ENCODE measurements at regions not wholly inside any gene's neighbourhood (a gene's known extent, or its start where the extent isn't known, plus 50 kb on each side); places are given as distances from the start of the nearest gene placed in this dataset.

DNA sequence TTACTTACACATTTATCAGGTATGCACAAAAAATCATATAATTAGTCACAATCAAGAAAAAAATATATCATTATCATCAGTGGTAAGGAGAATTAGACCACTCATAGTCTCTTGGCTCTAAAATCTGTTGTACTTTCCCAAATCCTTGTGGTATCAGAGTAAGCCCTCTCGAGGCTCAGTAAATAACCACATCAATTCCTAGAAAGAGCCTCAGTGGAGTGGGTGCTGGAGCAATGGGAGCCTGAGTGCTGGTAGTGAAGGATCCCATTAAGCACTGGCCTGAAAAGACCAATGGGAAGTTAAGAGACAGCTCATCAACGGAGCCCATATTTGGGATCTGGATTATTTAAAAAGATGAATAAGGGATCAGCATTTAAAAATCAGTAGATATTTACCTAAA is 130.3 kb upstream of the EFNA5 start:
- DNase-seq (ENCODE audit: low read depth, low spot score): no peak
- TF ChIP-seq, protein P1, sequence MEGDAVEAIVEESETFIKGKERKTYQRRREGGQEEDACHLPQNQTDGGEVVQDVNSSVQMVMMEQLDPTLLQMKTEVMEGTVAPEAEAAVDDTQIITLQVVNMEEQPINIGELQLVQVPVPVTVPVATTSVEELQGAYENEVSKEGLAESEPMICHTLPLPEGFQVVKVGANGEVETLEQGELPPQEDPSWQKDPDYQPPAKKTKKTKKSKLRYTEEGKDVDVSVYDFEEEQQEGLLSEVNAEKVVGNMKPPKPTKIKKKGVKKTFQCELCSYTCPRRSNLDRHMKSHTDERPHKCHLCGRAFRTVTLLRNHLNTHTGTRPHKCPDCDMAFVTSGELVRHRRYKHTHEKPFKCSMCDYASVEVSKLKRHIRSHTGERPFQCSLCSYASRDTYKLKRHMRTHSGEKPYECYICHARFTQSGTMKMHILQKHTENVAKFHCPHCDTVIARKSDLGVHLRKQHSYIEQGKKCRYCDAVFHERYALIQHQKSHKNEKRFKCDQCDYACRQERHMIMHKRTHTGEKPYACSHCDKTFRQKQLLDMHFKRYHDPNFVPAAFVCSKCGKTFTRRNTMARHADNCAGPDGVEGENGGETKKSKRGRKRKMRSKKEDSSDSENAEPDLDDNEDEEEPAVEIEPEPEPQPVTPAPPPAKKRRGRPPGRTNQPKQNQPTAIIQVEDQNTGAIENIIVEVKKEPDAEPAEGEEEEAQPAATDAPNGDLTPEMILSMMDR (IDR thresholded peaks at IDR 0.05; ENCODE audit: low read depth, low read length): no peak
- in situ Hi-C loops (cut with HindIII; ENCODE audit: low sequenced_read_pairs): no loop called here
- no peak overlapping the region for H3K4me3 ChIP-seq (ENCODE audit: low read depth, low read length)

DNA sequence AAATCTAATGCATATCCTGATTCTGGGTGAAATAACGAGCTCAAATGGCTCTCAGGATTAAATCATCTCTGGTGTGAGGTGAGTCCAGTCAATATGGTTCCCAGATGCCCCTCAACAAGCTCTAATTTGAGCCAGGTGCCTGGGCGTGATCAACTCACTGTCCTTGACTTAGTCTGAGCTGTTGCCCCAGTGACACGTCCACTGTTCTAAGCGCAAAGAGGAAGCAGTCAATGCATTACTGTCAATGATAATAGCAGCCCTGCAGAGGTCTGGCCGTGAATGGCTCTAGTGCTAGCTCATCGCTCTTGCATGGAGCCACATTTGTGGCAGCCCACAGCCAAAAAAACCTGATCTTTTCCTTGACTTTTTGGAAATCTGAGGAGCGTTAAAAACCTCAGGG is 128.6 kb upstream of the EFNA5 start:
- H3K4me3 ChIP-seq (ENCODE audit: low read depth, low read length): no peak overlapping the region
- TF ChIP-seq, protein P1 (IDR thresholded peaks at IDR 0.05; ENCODE audit: low read depth, low read length): no peak
- in situ Hi-C loops (cut with HindIII; ENCODE audit: low sequenced_read_pairs): no loop called here
- no peak for DNase-seq (ENCODE audit: low read depth, low spot score)

- TF ChIP-seq, protein P1 (IDR thresholded peaks at IDR 0.05; ENCODE audit: low read depth, low read length): peak; percentile 11
- DNase-seq (ENCODE audit: low read depth, low spot score): no peak
- in situ Hi-C loops (cut with HindIII; ENCODE audit: low sequenced_read_pairs): no loop called here
- no peak overlapping the region for H3K4me3 ChIP-seq (ENCODE audit: low read depth, low read length)
These were observed 126.1 kb upstream of the EFNA5 start for GRCh38 chr5:107796797-107797196.

GRCh38 chr5:107794741-107795140 is 124.0 kb upstream of the EFNA5 start:
- in situ Hi-C loops (cut with HindIII; ENCODE audit: low sequenced_read_pairs): no loop called here
- TF ChIP-seq, protein P1 (IDR thresholded peaks at IDR 0.05; ENCODE audit: low read depth, low read length): no peak
- no peak for DNase-seq (ENCODE audit: low read depth, low spot score)
- no peak overlapping the region for H3K4me3 ChIP-seq (ENCODE audit: low read depth, low read length)

DNA sequence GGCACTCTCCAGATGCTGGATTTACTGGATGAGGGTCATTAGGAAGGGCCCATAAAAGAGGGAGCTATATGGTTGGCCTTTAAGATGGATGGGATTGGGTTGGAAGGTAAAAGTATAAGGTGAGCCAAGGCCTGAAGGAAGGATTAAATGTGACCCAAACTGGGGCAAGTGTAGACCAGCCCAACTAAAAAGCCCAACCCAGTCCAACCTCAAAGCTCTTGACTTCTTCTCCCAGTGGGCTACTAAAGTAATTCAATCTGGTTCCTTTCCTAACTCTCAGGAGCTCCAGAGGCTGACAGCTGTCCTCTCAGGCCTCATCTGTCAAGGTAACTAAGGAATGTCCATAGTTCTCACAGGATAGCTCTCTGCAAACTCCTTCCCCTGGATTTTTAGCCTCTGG is 122.2 kb upstream of the EFNA5 start:
- in situ Hi-C loops (cut with HindIII; ENCODE audit: low sequenced_read_pairs): no loop called here
- DNase-seq (ENCODE audit: low read depth, low spot score): no peak
- TF ChIP-seq, protein P1 (IDR thresholded peaks at IDR 0.05; ENCODE audit: low read depth, low read length): no peak
- no peak overlapping the region for H3K4me3 ChIP-seq (ENCODE audit: low read depth, low read length)

DNA sequence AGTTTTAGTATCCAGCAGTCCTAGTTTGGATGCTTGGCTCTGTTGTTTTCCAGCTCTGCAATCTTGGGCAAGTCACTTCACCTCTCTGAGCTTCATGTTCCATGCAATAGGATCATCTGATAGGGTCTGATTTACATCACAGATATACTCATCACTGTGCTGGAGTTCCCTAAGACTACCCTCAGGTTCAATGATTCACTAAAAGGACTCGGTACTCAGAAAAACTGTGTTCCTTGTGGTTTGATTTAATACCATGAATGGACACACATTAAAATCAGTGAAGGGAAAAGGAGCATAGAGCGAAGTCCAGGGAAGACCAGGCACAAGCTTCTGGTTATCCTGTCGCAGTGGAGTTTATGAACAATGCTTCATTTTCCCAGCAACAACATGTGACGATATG is 119.9 kb upstream of the EFNA5 start:
- TF ChIP-seq, protein P1 (IDR thresholded peaks at IDR 0.05; ENCODE audit: low read depth, low read length): no peak
- in situ Hi-C loops (cut with HindIII; ENCODE audit: low sequenced_read_pairs): no loop called here
- H3K4me3 ChIP-seq (ENCODE audit: low read depth, low read length): no peak overlapping the region
- no peak for DNase-seq (ENCODE audit: low read depth, low spot score)

DNA sequence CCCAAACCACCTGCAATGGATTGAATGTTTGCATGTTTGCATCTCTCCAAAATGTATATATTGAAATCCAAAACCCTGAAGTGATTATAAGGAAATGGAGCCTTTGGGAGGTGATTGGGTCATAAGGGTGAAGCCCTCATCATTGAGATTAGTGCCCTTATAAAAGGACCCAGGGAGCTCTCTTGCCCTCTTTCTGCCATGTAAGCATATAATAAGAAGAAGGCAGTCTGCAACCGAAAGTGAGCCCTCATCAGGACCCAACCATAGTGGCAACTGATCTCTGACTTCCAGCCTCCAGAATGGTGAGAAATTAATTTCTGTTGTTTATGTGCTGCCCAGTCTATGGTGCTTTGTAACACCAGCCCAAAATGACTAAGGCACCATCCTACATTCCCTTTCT is 115.7 kb upstream of the EFNA5 start:
- in situ Hi-C loops (cut with HindIII; ENCODE audit: low sequenced_read_pairs): no loop called here
- TF ChIP-seq, protein P1 (IDR thresholded peaks at IDR 0.05; ENCODE audit: low read depth, low read length): no peak
- no peak for DNase-seq (ENCODE audit: low read depth, low spot score)
- H3K4me3 ChIP-seq (ENCODE audit: low read depth, low read length): no peak overlapping the region
